ENCODE measurements at regions not wholly inside any gene's neighbourhood (a gene's known extent, or its start where the extent isn't known, plus 50 kb on each side); places are given as distances from the start of the nearest gene placed in this dataset.
"Not testable (repeated sequence)": the region's sequence is repeated elsewhere in the genome, so short reads cannot be mapped to it uniquely, and the experiment has no call there.

DNA sequence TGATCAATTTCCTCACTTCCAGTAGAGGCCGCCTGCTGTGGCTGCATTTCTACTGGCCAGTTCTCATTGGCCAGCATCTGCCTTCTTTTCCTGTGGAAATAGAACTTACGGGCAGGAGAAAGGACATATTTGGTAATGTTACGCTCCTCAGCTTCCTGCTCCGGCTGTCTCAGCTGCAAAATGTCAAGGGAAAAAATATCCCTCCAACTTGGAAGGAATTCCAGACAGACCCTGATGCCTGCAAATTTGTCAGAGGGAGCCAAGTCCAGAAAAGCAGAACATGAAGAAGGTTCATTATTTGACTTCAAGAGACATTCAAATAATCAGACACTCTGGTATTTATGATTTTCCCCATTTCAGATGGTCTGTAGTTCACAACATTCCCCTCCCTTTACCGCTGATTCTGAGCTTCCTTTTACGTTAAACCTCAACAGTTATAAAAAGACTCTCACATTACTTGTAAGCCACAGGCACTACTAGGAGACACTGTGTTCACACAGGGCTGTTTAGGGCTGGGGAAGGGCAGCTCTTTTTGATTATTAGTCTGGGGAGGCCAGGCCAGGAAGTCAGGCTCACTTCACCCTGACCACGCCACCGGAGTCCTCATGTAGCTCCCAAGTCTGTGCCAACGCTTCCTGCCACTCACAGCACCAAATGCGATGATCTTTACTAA lies 179.6 kb upstream of the CCN2 start:
- peak; percentile 19 to 42 for DNase-seq
- Histone ChIP-seq H3K27me3 (ENCODE audit: control insufficient read depth, insufficient read depth, low read length) (no peaks in the 10 kb centered on the region), H3K4me1 (ENCODE audit: control insufficient read depth, insufficient read depth, low read length) (no peaks in the 10 kb centered on the region), H3K36me3 (ENCODE audit: control insufficient read depth, insufficient read depth, low read length) (no peaks in the 10 kb centered on the region), H3K4me3 (ENCODE audit: low read length) (no peak overlapping the region), H3K27ac (ENCODE audit: low read length) (peak overlapping the region; percentile 69), H3K9me3 (ENCODE audit: control insufficient read depth, low read depth, low read length) (no peaks in the 10 kb centered on the region)
- 84% methylated on average over 4 of the region's 10 CpGs for WGBS (ENCODE audit: insufficient coverage, low lambda C conversion rate)

DNA sequence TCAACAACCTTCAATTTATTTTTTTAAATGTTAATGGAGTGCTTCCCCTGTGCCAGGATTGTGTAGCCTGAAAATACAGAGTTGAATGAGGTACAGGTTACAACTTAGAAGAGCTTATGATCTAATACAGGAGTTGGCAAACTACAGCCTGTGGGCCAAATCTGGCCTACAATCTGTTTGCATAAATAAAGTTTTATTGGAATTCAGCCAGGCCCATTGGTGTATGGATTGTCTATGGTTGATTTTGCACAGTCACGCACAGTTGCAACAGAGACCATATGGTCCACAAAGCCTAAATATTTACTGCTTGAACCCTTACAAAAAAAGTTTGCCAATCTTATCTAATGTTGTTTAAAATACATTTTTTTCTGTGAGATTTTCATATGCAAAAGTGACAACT lies 177.3 kb upstream of the CCN2 start:
- H3K4me3 ChIP-seq (ENCODE audit: low read length), result no peak overlapping the region
- H3K9me3 ChIP-seq (ENCODE audit: control insufficient read depth, low read depth, low read length), result no peaks in the 10 kb centered on the region
- H3K27ac ChIP-seq (ENCODE audit: low read length), result no peak overlapping the region
- H3K36me3 ChIP-seq (ENCODE audit: control insufficient read depth, insufficient read depth, low read length), result no peaks in the 10 kb centered on the region
- DNase-seq, result no peak
- no peaks in the 10 kb centered on the region for H3K4me1 ChIP-seq (ENCODE audit: control insufficient read depth, insufficient read depth, low read length)
- no peaks in the 10 kb centered on the region for H3K27me3 ChIP-seq (ENCODE audit: control insufficient read depth, insufficient read depth, low read length)
- WGBS (ENCODE audit: insufficient coverage, low lambda C conversion rate), result 100% methylated on average over 1 of the region's 1 CpG

DNA sequence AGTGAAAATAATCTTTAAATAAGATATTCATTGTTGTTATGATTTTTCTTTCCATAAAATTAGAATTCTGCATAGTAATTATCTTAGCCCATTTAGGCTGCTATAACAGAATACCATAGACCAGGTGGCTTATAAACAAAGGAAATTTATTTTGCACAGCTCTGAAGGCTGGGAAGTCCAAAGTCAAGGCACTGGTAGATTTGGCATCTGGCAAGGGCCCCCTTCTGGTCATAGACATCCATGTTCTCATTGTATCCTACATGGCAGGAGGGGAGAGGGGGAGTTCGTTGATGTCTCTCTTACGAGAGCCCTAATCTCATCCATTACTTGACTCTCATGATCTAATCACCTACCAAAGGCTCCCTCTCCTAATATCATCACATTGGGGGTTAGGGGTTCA lies 175.0 kb upstream of the CCN2 start:
- Histone ChIP-seq H3K9me3 (ENCODE audit: control insufficient read depth, low read depth, low read length) (no peaks in the 10 kb centered on the region), H3K36me3 (ENCODE audit: control insufficient read depth, insufficient read depth, low read length) (no peaks in the 10 kb centered on the region), H3K4me1 (ENCODE audit: control insufficient read depth, insufficient read depth, low read length) (no peaks in the 10 kb centered on the region), H3K27ac (ENCODE audit: low read length) (no peak overlapping the region), H3K4me3 (ENCODE audit: low read length) (no peak overlapping the region), H3K27me3 (ENCODE audit: control insufficient read depth, insufficient read depth, low read length) (no peaks in the 10 kb centered on the region)
- no peak for DNase-seq
- WGBS (ENCODE audit: insufficient coverage, low lambda C conversion rate), result no CpG with 5 or more reads among the region's 2 CpGs

DNA sequence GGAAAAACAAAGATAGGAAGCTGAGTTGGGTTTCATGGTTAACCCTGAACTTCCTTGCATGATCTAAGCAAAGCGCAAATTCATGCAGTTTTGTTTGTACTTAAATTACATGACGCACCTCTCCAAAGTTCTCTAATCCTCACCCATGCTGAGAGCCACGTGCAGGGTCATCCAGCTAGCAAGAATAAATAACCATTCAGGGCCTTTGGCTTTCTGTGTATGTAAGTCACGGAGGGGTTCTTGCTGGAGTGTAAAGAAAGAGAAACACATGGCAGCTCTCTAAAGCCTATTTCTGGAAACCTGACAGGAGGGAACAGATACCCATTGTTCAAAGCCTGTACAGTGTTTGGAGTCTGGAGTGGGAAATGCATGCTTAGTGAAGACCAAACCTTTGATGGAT lies 171.7 kb upstream of the CCN2 start:
- H3K27ac ChIP-seq (ENCODE audit: low read length), result no peak overlapping the region
- H3K27me3 ChIP-seq (ENCODE audit: control insufficient read depth, insufficient read depth, low read length), result no peaks in the 10 kb centered on the region
- H3K36me3 ChIP-seq (ENCODE audit: control insufficient read depth, insufficient read depth, low read length), result no peaks in the 10 kb centered on the region
- H3K4me1 ChIP-seq (ENCODE audit: control insufficient read depth, insufficient read depth, low read length), result no peaks in the 10 kb centered on the region
- H3K4me3 ChIP-seq (ENCODE audit: low read length), result no peak overlapping the region
- no peaks in the 10 kb centered on the region for H3K9me3 ChIP-seq (ENCODE audit: control insufficient read depth, low read depth, low read length)
- no peak for DNase-seq
- no CpG with 5 or more reads among the region's 4 CpGs for WGBS (ENCODE audit: insufficient coverage, low lambda C conversion rate)

DNA sequence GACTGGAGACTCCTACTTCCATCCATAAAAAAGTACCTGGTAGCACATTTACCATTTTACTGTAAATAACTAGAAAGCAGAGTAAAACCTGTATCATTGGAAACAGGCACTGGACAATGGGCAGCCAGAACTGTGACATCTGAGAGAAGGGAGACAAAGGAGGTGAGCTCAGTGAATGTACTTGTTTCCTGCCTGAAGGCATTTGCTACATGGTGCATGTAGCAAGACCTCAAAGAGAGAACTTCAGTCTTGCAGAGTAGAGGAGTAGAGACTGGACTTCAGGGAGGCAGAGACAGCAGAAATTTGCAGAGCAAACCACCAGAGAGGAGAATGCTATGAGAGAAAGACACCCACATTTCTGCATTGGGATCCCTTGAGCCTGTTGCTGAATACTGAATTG lies 171.0 kb upstream of the CCN2 start:
- Histone ChIP-seq H3K4me1 (ENCODE audit: control insufficient read depth, insufficient read depth, low read length) (no peaks in the 10 kb centered on the region), H3K9me3 (ENCODE audit: control insufficient read depth, low read depth, low read length) (no peaks in the 10 kb centered on the region), H3K4me3 (ENCODE audit: low read length) (no peak overlapping the region), H3K36me3 (ENCODE audit: control insufficient read depth, insufficient read depth, low read length) (no peaks in the 10 kb centered on the region), H3K27ac (ENCODE audit: low read length) (no peak overlapping the region), H3K27me3 (ENCODE audit: control insufficient read depth, insufficient read depth, low read length) (no peaks in the 10 kb centered on the region)
- DNase-seq, result no peak

DNA sequence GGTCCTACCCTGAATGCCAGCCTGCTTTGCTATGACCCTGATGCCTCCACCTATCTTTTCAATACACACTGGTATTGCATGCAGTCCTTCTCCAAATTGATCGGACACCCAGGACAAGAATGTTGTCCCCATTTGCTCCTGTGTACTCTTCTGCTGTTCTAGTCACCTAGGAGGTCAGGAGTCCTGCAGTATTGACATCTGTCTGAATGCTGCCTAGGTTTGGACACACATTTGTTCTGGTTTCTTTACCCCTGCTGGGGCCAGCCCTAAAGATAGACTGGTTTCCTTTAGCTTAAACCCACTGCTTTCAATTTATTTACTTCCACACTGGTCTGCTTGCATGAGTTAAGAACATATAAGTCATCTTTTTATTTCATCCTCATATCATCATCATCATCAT lies 167.0 kb upstream of the CCN2 start:
- no peak overlapping the region for H3K27ac ChIP-seq (ENCODE audit: low read length)
- DNase-seq, result no peak
- no peak overlapping the region for H3K4me3 ChIP-seq (ENCODE audit: low read length)
- no peaks in the 10 kb centered on the region for H3K4me1 ChIP-seq (ENCODE audit: control insufficient read depth, insufficient read depth, low read length)
- WGBS (ENCODE audit: insufficient coverage, low lambda C conversion rate), result no CpG with 5 or more reads among the region's 1 CpG
- H3K27me3 ChIP-seq (ENCODE audit: control insufficient read depth, insufficient read depth, low read length), result no peaks in the 10 kb centered on the region
- no peaks in the 10 kb centered on the region for H3K9me3 ChIP-seq (ENCODE audit: control insufficient read depth, low read depth, low read length)
- no peaks in the 10 kb centered on the region for H3K36me3 ChIP-seq (ENCODE audit: control insufficient read depth, insufficient read depth, low read length)

DNA sequence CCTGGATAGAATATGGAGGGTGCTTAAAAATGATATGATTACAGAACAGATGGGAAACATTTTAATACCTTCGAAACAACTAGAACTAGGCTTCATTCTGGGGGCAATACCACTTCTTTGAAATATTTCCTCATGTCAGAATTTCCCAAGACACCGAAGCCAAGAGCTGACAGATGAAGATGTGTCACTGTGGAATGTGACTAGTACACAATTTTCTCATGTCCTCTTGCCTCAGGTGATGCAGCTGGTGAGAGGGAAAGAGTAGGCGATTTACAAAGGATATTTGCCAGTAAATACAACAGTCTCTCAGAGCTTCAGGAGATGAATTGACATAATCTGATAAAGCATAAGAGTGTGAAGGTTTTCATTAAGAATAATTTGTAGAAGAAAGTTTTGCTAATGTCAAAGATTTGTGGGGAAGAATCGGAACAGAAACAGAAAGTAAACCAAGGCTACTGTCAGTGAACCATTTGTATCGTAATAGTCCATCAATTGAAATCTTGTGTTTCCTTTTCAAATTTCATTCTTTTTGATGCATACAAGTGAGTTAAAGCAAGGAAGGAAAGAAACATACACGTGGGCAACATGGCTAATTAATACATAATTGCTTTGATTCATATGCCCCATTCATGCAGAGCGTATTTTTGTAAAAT lies 164.7 kb upstream of the CCN2 start:
- no peak for DNase-seq
- WGBS (ENCODE audit: insufficient coverage, low lambda C conversion rate), result 87% methylated on average over 5 of the region's 7 CpGs
- Histone ChIP-seq H3K27me3 (ENCODE audit: control insufficient read depth, insufficient read depth, low read length) (no peaks in the 10 kb centered on the region), H3K27ac (ENCODE audit: low read length) (no peak overlapping the region), H3K36me3 (ENCODE audit: control insufficient read depth, insufficient read depth, low read length) (no peaks in the 10 kb centered on the region), H3K9me3 (ENCODE audit: control insufficient read depth, low read depth, low read length) (no peaks in the 10 kb centered on the region), H3K4me1 (ENCODE audit: control insufficient read depth, insufficient read depth, low read length) (no peaks in the 10 kb centered on the region), H3K4me3 (ENCODE audit: low read length) (no peak overlapping the region)

DNA sequence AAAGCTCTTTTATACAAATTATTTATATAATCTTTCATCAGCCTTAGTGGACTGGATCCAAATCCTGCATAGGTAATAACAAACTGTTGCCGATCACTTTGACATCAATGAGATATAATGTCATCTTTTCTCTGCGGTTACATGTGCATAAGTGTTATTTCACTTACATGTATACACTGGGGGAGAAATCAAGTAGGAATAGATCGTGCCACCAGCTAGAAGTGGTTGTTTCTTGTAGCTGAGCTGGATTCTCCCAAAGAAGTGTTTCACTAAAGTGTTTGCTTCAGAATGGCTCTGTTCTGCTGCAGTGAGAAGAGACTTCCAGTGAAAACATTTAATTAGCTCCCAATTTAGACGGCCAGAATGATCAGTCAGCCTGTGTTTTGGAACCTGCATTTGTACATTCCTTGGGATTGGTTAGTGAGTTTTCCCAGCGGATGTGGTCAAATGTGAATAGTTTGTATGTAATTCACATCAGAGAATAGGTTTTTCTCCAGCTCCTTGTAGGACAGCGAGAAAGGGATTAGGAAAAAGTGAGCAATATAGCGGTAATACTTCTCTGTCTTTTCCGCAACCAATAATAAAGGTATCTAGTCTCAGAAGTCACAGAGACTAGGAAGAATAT lies 163.1 kb upstream of the CCN2 start:
- H3K4me3 ChIP-seq (ENCODE audit: low read length), result no peak overlapping the region
- 100% methylated on average over 4 of the region's 8 CpGs for WGBS (ENCODE audit: insufficient coverage, low lambda C conversion rate)
- H3K27ac ChIP-seq (ENCODE audit: low read length), result no peak overlapping the region
- no peaks in the 10 kb centered on the region for H3K27me3 ChIP-seq (ENCODE audit: control insufficient read depth, insufficient read depth, low read length)
- no peak for DNase-seq
- no peaks in the 10 kb centered on the region for H3K4me1 ChIP-seq (ENCODE audit: control insufficient read depth, insufficient read depth, low read length)
- no peaks in the 10 kb centered on the region for H3K36me3 ChIP-seq (ENCODE audit: control insufficient read depth, insufficient read depth, low read length)
- H3K9me3 ChIP-seq (ENCODE audit: control insufficient read depth, low read depth, low read length), result no peaks in the 10 kb centered on the region

DNA sequence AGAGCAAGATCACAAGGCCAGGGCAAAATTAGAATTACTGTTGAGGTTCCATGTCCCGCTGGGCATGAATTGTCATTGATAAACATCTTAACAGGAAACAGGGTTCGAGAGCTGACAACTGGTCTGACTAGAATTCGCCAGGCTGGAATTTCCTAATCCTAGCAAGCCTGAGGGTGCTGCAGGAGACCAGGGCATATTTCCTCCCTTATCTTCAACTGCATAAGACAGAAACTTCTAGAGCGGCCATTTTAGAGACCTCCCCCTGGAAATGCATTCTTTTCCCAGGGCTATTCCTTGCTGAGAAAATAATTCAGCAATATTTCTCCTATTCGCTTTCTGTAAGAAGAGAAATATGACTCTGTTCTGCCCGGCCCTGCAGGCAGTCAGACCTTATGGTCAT lies 158.6 kb upstream of the CCN2 start:
- not testable (repeated sequence) for H3K27ac ChIP-seq (ENCODE audit: low read length); H3K4me3 ChIP-seq (ENCODE audit: low read length); H3K9me3 ChIP-seq (ENCODE audit: control insufficient read depth, low read depth, low read length); H3K36me3 ChIP-seq (ENCODE audit: control insufficient read depth, insufficient read depth, low read length); H3K27me3 ChIP-seq (ENCODE audit: control insufficient read depth, insufficient read depth, low read length); DNase-seq; H3K4me1 ChIP-seq (ENCODE audit: control insufficient read depth, insufficient read depth, low read length)
- WGBS (ENCODE audit: insufficient coverage, low lambda C conversion rate), result no CpG with 5 or more reads among the region's 6 CpGs

DNA sequence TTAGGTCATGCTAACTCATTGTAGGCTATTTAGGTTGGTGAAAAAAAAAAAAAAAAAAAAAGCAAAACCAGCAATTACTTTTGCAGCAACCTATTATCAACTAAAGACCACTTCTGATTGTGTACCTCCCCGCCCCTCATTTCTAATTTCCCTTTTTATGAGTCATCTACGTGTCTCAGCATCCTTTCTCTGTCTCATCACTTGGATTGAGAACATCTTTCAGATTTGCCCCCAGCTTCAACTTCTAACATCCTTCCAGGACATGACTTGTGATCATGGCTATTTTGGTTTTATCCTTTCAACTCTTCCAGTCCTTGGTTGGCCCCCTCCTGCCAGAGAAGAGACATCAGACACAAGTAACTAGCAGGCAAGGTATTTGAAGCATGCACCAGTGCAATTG lies 156.7 kb upstream of the CCN2 start:
- Histone ChIP-seq H3K4me1 (ENCODE audit: control insufficient read depth, insufficient read depth, low read length) (no peaks in the 10 kb centered on the region), H3K27me3 (ENCODE audit: control insufficient read depth, insufficient read depth, low read length) (no peaks in the 10 kb centered on the region), H3K36me3 (ENCODE audit: control insufficient read depth, insufficient read depth, low read length) (no peaks in the 10 kb centered on the region), H3K27ac (ENCODE audit: low read length) (no peak overlapping the region), H3K9me3 (ENCODE audit: control insufficient read depth, low read depth, low read length) (no peaks in the 10 kb centered on the region), H3K4me3 (ENCODE audit: low read length) (no peak overlapping the region)
- WGBS (ENCODE audit: insufficient coverage, low lambda C conversion rate), result 100% methylated on average over 1 of the region's 2 CpGs
- no peak for DNase-seq

DNA sequence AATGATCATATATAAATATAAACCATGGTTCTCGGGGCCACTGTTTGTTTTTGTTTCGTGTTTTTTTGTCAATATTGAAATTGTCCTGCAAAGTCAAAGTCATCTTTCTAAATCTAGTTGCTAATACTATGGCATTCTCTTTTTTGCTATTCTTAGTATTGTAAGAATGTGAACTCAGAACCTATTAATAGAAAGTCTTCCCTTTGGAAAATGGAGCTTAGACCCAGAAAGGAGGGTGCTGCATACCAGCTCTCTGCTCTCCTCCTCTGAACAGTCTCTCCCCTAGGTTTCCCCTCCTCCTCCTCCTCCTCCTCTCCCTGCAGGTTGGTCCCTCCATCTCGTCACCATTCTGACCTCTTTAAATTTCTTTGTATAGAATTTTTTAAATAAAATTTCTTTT lies 150.4 kb upstream of the CCN2 start:
- H3K4me3 ChIP-seq (ENCODE audit: low read length), result no peak overlapping the region
- H3K4me1 ChIP-seq (ENCODE audit: control insufficient read depth, insufficient read depth, low read length), result no peaks in the 10 kb centered on the region
- DNase-seq, result peak in 1 of 2 donors; percentile 6
- no peaks in the 10 kb centered on the region for H3K9me3 ChIP-seq (ENCODE audit: control insufficient read depth, low read depth, low read length)
- no peak overlapping the region for H3K27ac ChIP-seq (ENCODE audit: low read length)
- WGBS (ENCODE audit: insufficient coverage, low lambda C conversion rate), result 80% methylated on average over 1 of the region's 3 CpGs
- H3K36me3 ChIP-seq (ENCODE audit: control insufficient read depth, insufficient read depth, low read length), result no peaks in the 10 kb centered on the region
- no peaks in the 10 kb centered on the region for H3K27me3 ChIP-seq (ENCODE audit: control insufficient read depth, insufficient read depth, low read length)

Data from large intestine (tissue), 3 donors.